ENCODE measurements at regions not wholly inside any gene's neighbourhood (a gene's known extent, or its start where the extent isn't known, plus 50 kb on each side); places are given as distances from the start of the nearest gene placed in this dataset.

GRCh38 chr3:184453296-184453695 is 73.4 kb downstream of the CHRD start:
- TF ChIP-seq CTCF (conservative IDR thresholded peaks at IDR 0.05; ENCODE audit: low read depth in 2 of 2) (no peak), POLR2AphosphoS5 (IDR thresholded peaks at IDR 0.05; ENCODE audit: low read depth) (no peak), EZH2 (IDR thresholded peaks at IDR 0.05; ENCODE audit: low read depth, unreplicated experiment) (no peak), REST (IDR thresholded peaks at IDR 0.05; ENCODE audit: unreplicated experiment) (no peak), EZH2phosphoT487 (IDR thresholded peaks at IDR 0.05; ENCODE audit: unreplicated experiment) (no peak), CREB1 (CRISPR knock-in tag; IDR thresholded peaks at IDR 0.05; ENCODE audit: low read depth) (no peak), JUNB (IDR thresholded peaks at IDR 0.05; ENCODE audit: unreplicated experiment) (no peak), STAT1 (IDR thresholded peaks at IDR 0.05; ENCODE audit: unreplicated experiment) (no peak)

Measured in GM23338 (cell line).